ENCODE measurements at regions not wholly inside any gene's neighbourhood (a gene's known extent, or its start where the extent isn't known, plus 50 kb on each side); places are given as distances from the start of the nearest gene placed in this dataset.
"Not testable (repeated sequence)": the region's sequence is repeated elsewhere in the genome, so short reads cannot be mapped to it uniquely, and the experiment has no call there.

DNA sequence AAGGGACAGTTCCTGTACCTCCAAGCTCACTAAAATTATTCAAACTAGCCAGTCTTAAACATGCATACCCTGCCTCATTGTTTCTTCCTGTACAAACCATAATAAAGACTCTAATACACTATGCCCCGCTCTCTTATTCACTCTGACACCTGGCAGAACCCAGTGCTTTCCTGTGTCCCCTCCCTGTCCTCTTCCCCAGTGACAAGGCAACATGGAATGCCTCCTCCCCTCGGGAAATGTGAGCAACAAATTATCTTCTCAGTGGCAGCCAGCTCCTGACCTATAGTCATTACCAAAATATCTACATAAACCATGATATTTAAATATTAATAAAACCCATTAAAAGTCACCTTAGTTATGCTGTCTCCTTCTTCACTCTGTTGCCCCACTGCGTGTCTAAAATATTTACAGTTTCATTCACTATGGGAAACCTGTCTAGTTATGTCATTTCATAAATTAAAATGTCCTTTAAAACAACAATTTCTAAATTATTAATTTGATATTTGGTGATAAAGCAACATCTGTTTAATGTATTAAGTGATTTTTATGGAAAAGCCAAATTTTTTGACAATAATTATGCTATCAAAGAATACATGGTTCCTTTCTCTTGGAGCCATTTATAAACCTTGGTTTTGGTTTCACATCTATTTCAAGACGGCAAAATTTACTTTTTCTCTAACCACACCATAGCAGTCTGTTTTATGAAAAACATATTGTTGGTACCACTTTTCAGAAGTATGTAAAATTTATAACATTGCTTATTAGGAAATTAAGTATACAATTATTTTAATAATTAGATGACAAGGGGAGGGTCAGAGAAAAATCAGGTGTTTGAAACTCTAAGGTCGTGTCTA is 1355.2 kb downstream of the XPNPEP1 start:
- 0% methylated on average over 1 of the region's 5 CpGs for WGBS (ENCODE audit: insufficient coverage)
- Histone ChIP-seq H3K36me3 (ENCODE audit: control insufficient read depth, insufficient read depth, low read length) (no peaks in the 10 kb centered on the region), H3K4me3 (ENCODE audit: low read depth, low read length) (no peak overlapping the region), H3K27ac (ENCODE audit: low read depth, low read length) (no peak overlapping the region), H3K9me3 (ENCODE audit: control insufficient read depth, insufficient read depth, low read length) (no peaks in the 10 kb centered on the region), H3K4me1 (ENCODE audit: control insufficient read depth, insufficient read depth, low read length) (no peaks in the 10 kb centered on the region), H3K27me3 (ENCODE audit: control insufficient read depth, insufficient read depth, low read length) (no peaks in the 10 kb centered on the region)
- DNase-seq (ENCODE audit: low read depth in 4 of 6, low spot score in 6 of 6), result no peak

DNA sequence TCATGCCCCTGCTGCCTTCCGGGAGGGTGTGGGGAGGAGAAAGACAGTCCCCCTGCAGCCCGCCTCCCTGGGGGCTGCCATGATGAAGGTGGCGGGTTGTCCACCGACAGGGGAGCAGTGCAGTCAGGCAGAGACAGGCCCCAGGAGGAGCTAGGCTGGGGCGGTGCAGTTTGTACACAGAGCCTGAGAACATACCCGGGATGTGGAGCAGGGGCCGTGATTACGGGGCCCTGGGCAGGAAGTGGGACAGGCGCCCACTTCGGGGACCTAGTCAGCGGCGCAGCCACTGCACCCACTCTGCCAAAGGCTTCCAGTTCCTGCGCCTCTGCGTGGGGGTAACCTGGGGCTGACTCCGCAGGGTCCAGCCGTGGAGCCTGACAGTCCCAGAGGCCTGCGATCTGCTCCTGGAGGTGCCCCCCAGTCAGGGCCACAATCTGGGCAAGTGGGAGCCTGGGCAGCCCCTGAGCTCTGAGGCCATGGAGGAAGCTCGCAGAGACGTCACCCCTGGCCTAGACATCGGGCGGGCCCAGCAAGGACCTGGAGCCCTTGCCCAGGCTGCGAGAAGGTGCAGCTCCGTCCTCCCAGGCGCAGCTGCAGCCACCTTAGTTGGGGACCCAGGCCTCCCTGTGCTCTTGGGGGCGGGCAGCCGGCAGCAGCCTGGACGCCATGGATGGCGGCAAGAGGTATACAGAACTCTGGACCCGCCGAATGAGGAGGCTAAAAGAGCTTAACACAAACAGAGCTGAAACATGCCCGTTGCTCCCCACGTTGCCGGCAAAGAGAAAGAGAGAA is 1356.8 kb downstream of the XPNPEP1 start:
- Histone ChIP-seq H3K4me3 (ENCODE audit: low read depth, low read length) (no peak overlapping the region), H3K27me3 (ENCODE audit: control insufficient read depth, insufficient read depth, low read length) (no peaks in the 10 kb centered on the region), H3K4me1 (ENCODE audit: control insufficient read depth, insufficient read depth, low read length) (no peaks in the 10 kb centered on the region), H3K27ac (ENCODE audit: low read depth, low read length) (no peak overlapping the region), H3K9me3 (ENCODE audit: control insufficient read depth, insufficient read depth, low read length) (no peaks in the 10 kb centered on the region), H3K36me3 (ENCODE audit: control insufficient read depth, insufficient read depth, low read length) (no peaks in the 10 kb centered on the region)
- WGBS (ENCODE audit: insufficient coverage), result 97% methylated on average over 33 of the region's 33 CpGs
- no peak for DNase-seq (ENCODE audit: low read depth in 4 of 6, low spot score in 6 of 6)

DNA sequence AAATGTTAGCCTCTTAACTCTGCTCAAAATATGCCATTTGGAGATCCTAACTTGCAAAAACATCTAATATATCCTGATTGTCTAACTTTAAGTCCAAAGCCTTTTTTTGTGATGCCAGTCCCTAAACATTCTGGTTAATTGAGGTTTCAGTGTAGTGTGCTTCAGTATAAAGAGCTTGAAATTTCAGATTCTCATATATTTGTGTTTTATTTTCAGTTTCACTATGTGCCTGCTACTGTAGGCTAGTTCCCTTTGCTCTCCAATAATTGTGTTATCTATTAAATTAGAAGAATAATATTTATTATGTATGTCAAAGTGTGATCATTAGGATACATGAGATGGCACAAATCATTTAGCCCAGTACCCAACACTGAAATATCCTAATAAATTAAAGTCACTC is 1361.2 kb downstream of the XPNPEP1 start:
- no peak for DNase-seq (ENCODE audit: low read depth in 4 of 6, low spot score in 6 of 6)
- no peaks in the 10 kb centered on the region for H3K36me3 ChIP-seq (ENCODE audit: control insufficient read depth, insufficient read depth, low read length)
- no peak overlapping the region for H3K27ac ChIP-seq (ENCODE audit: low read depth, low read length)
- H3K9me3 ChIP-seq (ENCODE audit: control insufficient read depth, insufficient read depth, low read length), result no peaks in the 10 kb centered on the region
- H3K27me3 ChIP-seq (ENCODE audit: control insufficient read depth, insufficient read depth, low read length), result no peaks in the 10 kb centered on the region
- no peaks in the 10 kb centered on the region for H3K4me1 ChIP-seq (ENCODE audit: control insufficient read depth, insufficient read depth, low read length)
- no peak overlapping the region for H3K4me3 ChIP-seq (ENCODE audit: low read depth, low read length)

DNA sequence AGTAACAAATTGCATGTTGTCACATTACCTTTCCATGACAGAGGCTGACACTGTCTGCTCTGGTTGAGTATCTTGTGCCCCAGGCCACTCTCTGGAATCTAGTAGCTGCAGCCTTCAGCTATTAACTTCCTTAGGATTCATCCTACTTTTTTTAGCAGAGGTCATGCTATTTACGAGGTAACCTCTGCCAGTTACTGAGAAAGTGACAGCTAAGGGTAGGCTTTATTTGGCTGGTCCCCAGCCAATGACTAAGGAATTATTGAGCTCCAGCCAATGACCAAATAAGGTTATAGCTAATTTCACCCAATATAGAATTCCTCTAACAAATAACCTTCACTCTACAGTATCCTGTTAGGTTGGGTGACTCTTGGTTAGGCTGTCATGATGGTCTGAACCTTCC is 1361.7 kb downstream of the XPNPEP1 start:
- H3K9me3 ChIP-seq (ENCODE audit: control insufficient read depth, insufficient read depth, low read length), result no peaks in the 10 kb centered on the region
- H3K27me3 ChIP-seq (ENCODE audit: control insufficient read depth, insufficient read depth, low read length), result no peaks in the 10 kb centered on the region
- H3K27ac ChIP-seq (ENCODE audit: low read depth, low read length), result no peak overlapping the region
- no peak overlapping the region for H3K4me3 ChIP-seq (ENCODE audit: low read depth, low read length)
- 40% methylated on average over 1 of the region's 1 CpG for WGBS (ENCODE audit: insufficient coverage)
- DNase-seq (ENCODE audit: low read depth in 4 of 6, low spot score in 6 of 6), result no peak
- no peaks in the 10 kb centered on the region for H3K4me1 ChIP-seq (ENCODE audit: control insufficient read depth, insufficient read depth, low read length)
- no peaks in the 10 kb centered on the region for H3K36me3 ChIP-seq (ENCODE audit: control insufficient read depth, insufficient read depth, low read length)

DNA sequence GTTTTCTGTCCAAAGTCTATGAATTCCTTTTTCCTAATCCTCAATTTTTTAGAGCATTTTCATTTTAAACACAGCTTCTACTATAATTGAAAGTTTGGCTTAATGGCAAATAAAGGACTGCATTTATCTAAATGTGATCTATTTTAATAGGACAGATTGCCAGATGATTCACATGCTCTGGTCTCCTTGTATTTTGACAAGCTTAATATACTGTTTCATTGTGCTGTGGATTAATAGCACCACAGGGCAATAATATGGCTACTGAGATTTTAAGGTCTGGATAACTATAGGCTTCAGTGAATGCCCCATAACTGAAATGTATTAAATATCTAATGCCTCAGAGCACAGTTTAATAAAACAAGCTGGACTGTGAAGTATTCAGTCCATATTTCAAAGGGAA is 1362.8 kb downstream of the XPNPEP1 start:
- Histone ChIP-seq H3K27ac (ENCODE audit: low read depth, low read length) (no peak overlapping the region), H3K4me1 (ENCODE audit: control insufficient read depth, insufficient read depth, low read length) (no peaks in the 10 kb centered on the region), H3K36me3 (ENCODE audit: control insufficient read depth, insufficient read depth, low read length) (no peaks in the 10 kb centered on the region), H3K27me3 (ENCODE audit: control insufficient read depth, insufficient read depth, low read length) (no peaks in the 10 kb centered on the region), H3K4me3 (ENCODE audit: low read depth, low read length) (no peak overlapping the region), H3K9me3 (ENCODE audit: control insufficient read depth, insufficient read depth, low read length) (peaks cover 1% of the 10 kb centered on the region)
- peak in 1 of 6 donors; percentile 34 for DNase-seq (ENCODE audit: low read depth in 4 of 6, low spot score in 6 of 6)

DNA sequence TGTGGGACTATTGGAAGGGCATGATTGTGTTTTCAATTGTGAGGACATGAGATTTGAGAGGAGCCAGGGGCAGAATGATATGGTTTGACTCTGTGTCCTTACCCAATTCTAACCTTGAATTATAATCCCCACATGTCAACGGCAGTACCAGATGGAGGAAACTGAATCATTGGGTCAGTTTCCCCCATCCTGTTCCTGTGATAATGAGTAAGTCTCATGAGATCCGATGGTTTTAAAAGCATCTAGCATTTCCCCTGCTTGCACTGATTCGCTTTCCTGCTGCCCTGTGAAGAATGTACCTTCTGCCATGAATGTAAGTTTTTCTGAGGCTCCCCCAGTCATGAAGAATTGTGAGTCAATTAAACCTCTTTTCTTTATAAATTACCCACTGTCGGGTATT is 1367.1 kb downstream of the XPNPEP1 start:
- Histone ChIP-seq H3K4me3 (ENCODE audit: low read depth, low read length) (no peak overlapping the region), H3K36me3 (ENCODE audit: control insufficient read depth, insufficient read depth, low read length) (no peaks in the 10 kb centered on the region), H3K9me3 (ENCODE audit: control insufficient read depth, insufficient read depth, low read length) (peaks cover 3% of the 10 kb centered on the region), H3K4me1 (ENCODE audit: control insufficient read depth, insufficient read depth, low read length) (no peaks in the 10 kb centered on the region), H3K27ac (ENCODE audit: low read depth, low read length) (no peak overlapping the region), H3K27me3 (ENCODE audit: control insufficient read depth, insufficient read depth, low read length) (no peaks in the 10 kb centered on the region)
- 100% methylated on average over 2 of the region's 4 CpGs for WGBS (ENCODE audit: insufficient coverage)
- DNase-seq (ENCODE audit: low read depth in 4 of 6, low spot score in 6 of 6), result no peak

DNA sequence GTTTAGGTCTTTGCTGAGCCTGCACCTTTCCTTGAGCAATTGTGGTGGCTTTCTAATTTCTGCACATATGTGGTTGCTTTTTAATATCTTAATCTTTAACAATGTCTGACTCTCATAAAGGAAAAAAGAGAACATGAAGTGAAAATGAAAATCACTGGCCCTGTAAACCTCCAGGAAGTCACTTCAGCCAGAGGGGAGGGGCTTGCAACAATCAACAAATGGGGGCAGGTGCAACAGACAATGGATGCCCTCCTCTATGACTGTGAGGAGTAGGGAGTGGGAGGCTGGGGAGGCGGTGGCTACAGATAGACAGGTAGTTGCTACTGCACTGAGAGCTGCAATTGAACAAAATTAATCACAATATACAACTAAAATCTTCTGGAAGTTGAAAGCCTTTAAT is 1377.4 kb downstream of the XPNPEP1 start:
- WGBS (ENCODE audit: insufficient coverage), result no CpG with 5 or more reads among the region's 1 CpG
- Histone ChIP-seq H3K27me3 (ENCODE audit: control insufficient read depth, insufficient read depth, low read length) (no peaks in the 10 kb centered on the region), H3K4me3 (ENCODE audit: low read depth, low read length) (no peak overlapping the region), H3K36me3 (ENCODE audit: control insufficient read depth, insufficient read depth, low read length) (no peaks in the 10 kb centered on the region), H3K4me1 (ENCODE audit: control insufficient read depth, insufficient read depth, low read length) (no peaks in the 10 kb centered on the region), H3K27ac (ENCODE audit: low read depth, low read length) (no peak overlapping the region), H3K9me3 (ENCODE audit: control insufficient read depth, insufficient read depth, low read length) (no peaks in the 10 kb centered on the region)
- DNase-seq (ENCODE audit: low read depth in 4 of 6, low spot score in 6 of 6), result no peak

DNA sequence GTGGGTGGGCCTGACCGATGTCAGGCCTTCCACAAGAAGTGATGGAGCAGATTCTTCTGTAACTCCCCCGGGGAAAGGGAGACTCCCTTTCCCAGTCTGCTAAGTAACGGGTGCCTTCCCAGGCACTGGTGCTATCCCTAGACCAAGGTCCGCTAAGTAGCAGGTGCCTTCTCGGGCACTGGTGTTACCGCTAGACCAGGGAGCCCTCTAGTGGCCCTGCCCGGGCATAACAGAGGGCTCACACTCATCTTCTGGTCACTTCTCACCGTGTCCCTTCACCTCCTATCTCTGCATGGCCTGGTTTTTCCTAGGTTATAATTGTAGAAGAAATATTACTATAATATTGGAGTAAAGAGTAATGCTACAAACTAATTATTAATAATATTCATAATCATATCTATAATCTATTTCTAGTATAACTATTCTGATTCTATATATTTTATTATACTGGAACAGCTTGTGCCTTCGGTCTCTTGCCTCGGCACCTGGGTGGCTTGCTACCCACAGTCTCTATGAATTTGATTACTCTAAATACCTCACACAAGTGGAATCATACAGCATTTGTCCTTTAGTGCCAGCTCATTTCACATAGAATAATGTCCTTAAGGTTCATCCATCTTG is 1378.7 kb downstream of the XPNPEP1 start:
- H3K36me3 ChIP-seq (ENCODE audit: control insufficient read depth, insufficient read depth, low read length), result no peaks in the 10 kb centered on the region
- 48% methylated on average over 7 of the region's 10 CpGs for WGBS (ENCODE audit: insufficient coverage)

DNA sequence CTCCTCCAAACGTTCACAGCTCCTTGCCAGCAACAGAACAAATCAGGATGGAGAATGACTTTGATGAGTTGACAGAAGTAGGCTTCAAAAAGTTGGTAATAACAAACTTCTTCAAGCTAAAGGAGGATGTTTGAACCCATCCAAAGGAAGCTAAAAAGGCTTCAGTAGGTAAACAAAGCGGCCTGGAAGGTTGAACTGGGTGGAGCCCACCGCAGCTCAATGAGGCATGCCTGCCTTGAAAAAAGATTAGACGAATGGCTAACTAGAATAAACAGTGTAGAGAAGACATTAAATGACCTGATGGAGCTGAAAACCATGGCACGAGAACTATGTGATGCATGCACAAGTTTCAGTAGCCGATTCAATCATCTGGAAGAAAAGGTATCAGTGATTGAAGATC is 1369.0 kb upstream of the SORCS1 start:
- not testable (repeated sequence) for H3K4me3 ChIP-seq (ENCODE audit: low read depth, low read length); H3K27me3 ChIP-seq (ENCODE audit: control insufficient read depth, insufficient read depth, low read length); H3K36me3 ChIP-seq (ENCODE audit: control insufficient read depth, insufficient read depth, low read length); H3K9me3 ChIP-seq (ENCODE audit: control insufficient read depth, insufficient read depth, low read length); DNase-seq (ENCODE audit: low read depth in 4 of 6, low spot score in 6 of 6); H3K4me1 ChIP-seq (ENCODE audit: control insufficient read depth, insufficient read depth, low read length); H3K27ac ChIP-seq (ENCODE audit: low read depth, low read length)
- 87% methylated on average over 5 of the region's 6 CpGs for WGBS (ENCODE audit: insufficient coverage)

More for the DNA sequence above, 1378.7 kb downstream of the XPNPEP1 start:
- Histone ChIP-seq H3K27me3 (ENCODE audit: control insufficient read depth, insufficient read depth, low read length) (no peaks in the 10 kb centered on the region), H3K27ac (ENCODE audit: low read depth, low read length) (no peak overlapping the region), H3K4me3 (ENCODE audit: low read depth, low read length) (no peak overlapping the region), H3K9me3 (ENCODE audit: control insufficient read depth, insufficient read depth, low read length) (no peaks in the 10 kb centered on the region), H3K4me1 (ENCODE audit: control insufficient read depth, insufficient read depth, low read length) (no peaks in the 10 kb centered on the region)
- peak in 4 of 6 donors; percentile 24 to 65 (median 45) for DNase-seq (ENCODE audit: low read depth in 4 of 6, low spot score in 6 of 6)
